ENCODE measurements at regions not wholly inside any gene's neighbourhood (a gene's known extent, or its start where the extent isn't known, plus 50 kb on each side); places are given as distances from the start of the nearest gene placed in this dataset.

GRCh38 chr7:79590916-79591623, 137.6 kb upstream of the MAGI2 start:
- H3K4me1 ChIP-seq: no peaks in the 10 kb centered on the region
- no peaks in the 10 kb centered on the region for H3K36me3 ChIP-seq (replicated peaks in 1 of 2; ENCODE audit: insufficient read depth in 1 of 2, low read depth in 2 of 2)
- DNase-seq (no peak), ATAC-seq (no peak)
- H3K27me3 ChIP-seq: no peaks in the 10 kb centered on the region
- TF ChIP-seq POLR2A (IDR thresholded peaks at IDR 0.05) (no peak), CTCF (IDR thresholded peaks at IDR 0.05) (no peak)
- no peak overlapping the region for H3K27ac ChIP-seq
- intact Hi-C loops (cut with DNase I): no loop called here
- peaks cover 0 to 4% (median 0%) of the 10 kb centered on the region in 3 donors for H3K9me3 ChIP-seq
- no peak overlapping the region for H3K4me3 ChIP-seq

GRCh38 chr7:79590391-79590790, 136.9 kb upstream of the MAGI2 start:
- no peaks in the 10 kb centered on the region for H3K27me3 ChIP-seq
- ATAC-seq (no peak), DNase-seq (no peak)
- no peak overlapping the region for H3K27ac ChIP-seq
- 86% methylated on average over 1 of the region's 1 CpG for WGBS, 2 donors
- peaks cover 0 to 6% (median 0%) of the 10 kb centered on the region in 3 donors for H3K9me3 ChIP-seq
- TF ChIP-seq POLR2A (IDR thresholded peaks at IDR 0.05) (no peak), CTCF (IDR thresholded peaks at IDR 0.05) (no peak)
- no peaks in the 10 kb centered on the region for H3K36me3 ChIP-seq (replicated peaks in 1 of 2; ENCODE audit: insufficient read depth in 1 of 2, low read depth in 2 of 2)
- no peak overlapping the region for H3K4me3 ChIP-seq
- no peaks in the 10 kb centered on the region for H3K4me1 ChIP-seq
- intact Hi-C loops (cut with DNase I): no loop called here

- no peaks in the 10 kb centered on the region for H3K9me3 ChIP-seq
- WGBS, 2 donors: 71 to 76% methylated on average over 2 of the region's 2 CpGs
- DNase-seq (no peak), ATAC-seq (no peak)
- intact Hi-C loops (cut with DNase I): no loop called here
- H3K27ac ChIP-seq: no peak overlapping the region
- H3K36me3 ChIP-seq (replicated peaks in 1 of 2; ENCODE audit: insufficient read depth in 1 of 2, low read depth in 2 of 2): no peaks in the 10 kb centered on the region
- no peak for TF ChIP-seq CTCF (IDR thresholded peaks at IDR 0.05)
- TF ChIP-seq POLR2A (IDR thresholded peaks at IDR 0.05): no peak
- H3K27me3 ChIP-seq: no peaks in the 10 kb centered on the region
- H3K4me3 ChIP-seq: no peak overlapping the region
- no peaks in the 10 kb centered on the region for H3K4me1 ChIP-seq
Measured at GRCh38 chr7:79570903-79571302, 117.4 kb upstream of the MAGI2 start.

- WGBS, 2 donors: 82 to 84% methylated on average over 2 of the region's 2 CpGs
- intact Hi-C loops (cut with DNase I): no loop called here
Measured at GRCh38 chr7:79563821-79564522, 110.5 kb upstream of the MAGI2 start.

More at GRCh38 chr7:79563821-79564522, 110.5 kb upstream of the MAGI2 start:
- no peak overlapping the region for H3K4me3 ChIP-seq
- no peaks in the 10 kb centered on the region for H3K36me3 ChIP-seq (replicated peaks in 1 of 2; ENCODE audit: insufficient read depth in 1 of 2, low read depth in 2 of 2)
- TF ChIP-seq CTCF (IDR thresholded peaks at IDR 0.05): no peak
- TF ChIP-seq POLR2A (IDR thresholded peaks at IDR 0.05): no peak
- H3K27ac ChIP-seq: no peak overlapping the region
- no peak for DNase-seq
- no peaks in the 10 kb centered on the region for H3K9me3 ChIP-seq
- no peaks in the 10 kb centered on the region for H3K27me3 ChIP-seq
- H3K4me1 ChIP-seq: no peaks in the 10 kb centered on the region
- no peak for ATAC-seq
